K562 (cell line): ENCODE measurements at regions not wholly inside any gene's neighbourhood (a gene's known extent, or its start where the extent isn't known, plus 50 kb on each side); places are given as distances from the start of the nearest gene placed in this dataset.

Source experiments
- ATAC-seq: fragments of 200-7000 bp; cut with Tn5 transposase; 3 replicates; pipeline ENCODE4 v1.9.1; 2020; ENCODE audit warnings: moderate library complexity
- BruUV-seq: library from RNA; stranded (reverse); fragments of 400-500 nt; replicated peaks from 2 replicates; lab custom pipeline; 2021; lab: Mats Ljungman, UMichigan
- CTCF ChIA-PET: fragments of 300-600 bp; formaldehyde crosslinking; extraction: SDS; loops from one replicate; lab custom pipeline; 2021; ENCODE audit warnings: low intra/inter-chr PET ratio; lab: Yijun Ruan, JAX
- POLR2A ChIA-PET: fragments of 300-600, 350-650 bp; sonication (Branson Sonifier 250); formaldehyde crosslinking; extraction: SDS; loops from one replicate; lab custom pipeline; 2021; ENCODE audit warnings: antibody characterized with exemption, inconsistent platforms; lab: Yijun Ruan, JAX
- DNase-seq, 4 experiments: peaks; one replicate each; pipeline versions ENCODE4 v3.0.0 to v3.0.0-alpha.2; 2011 to 2018; ENCODE audit warnings: low spot score in 3 of 4, mixed read lengths in 3 of 4; ENCODE audit errors: extremely low read depth in 1 of 4
- FAIRE-seq: peaks from 2 replicates; lab custom pipeline; 2011; peaks lifted over from hg19 to GRCh38; lab: Jason Lieb, UNC
- H2AFZ ChIP-seq: 2 replicates; pipeline ENCODE4 v1.6.0; 2011; ENCODE audit warnings: low read depth, low read length, control low read depth, inconsistent platforms
- H3K27ac ChIP-seq: fragments of 200-600 bp; 3 replicates; pipeline ENCODE4 v1.8.0; 2011; ENCODE audit warnings: low read depth, mild to moderate bottlenecking, control low read depth, inconsistent platforms, low read length, moderate library complexity, mixed read lengths; ENCODE audit errors: extremely low read depth
- H3K27me3 ChIP-seq, 2 experiments: fragments of 300-600 bp in 1 of 2; 2 replicates in 1 of 2; 3 replicates in 1 of 2; pipeline versions ENCODE4 v1.6.0 to v1.8.0; 2011; ENCODE audit warnings: inconsistent platforms in 2 of 2, low read length in 2 of 2, mild to moderate bottlenecking in 1 of 2, mixed read lengths in 1 of 2, moderate library complexity in 1 of 2; ENCODE audit not compliant: control insufficient read depth in 2 of 2, insufficient read depth in 2 of 2
- H3K36me3 ChIP-seq: fragments of 300-600 bp; 3 replicates; pipeline ENCODE4 v1.8.0; 2011; ENCODE audit warnings: mild to moderate bottlenecking, low read length, inconsistent platforms; ENCODE audit not compliant: control insufficient read depth, insufficient read depth
- H3K4me1 ChIP-seq, 2 experiments: fragments of 200-600 bp in 1 of 2; replicated peaks in 1 of 2; 2 replicates in 1 of 2; 3 replicates in 1 of 2; pipeline versions ENCODE4 v1.5.1 to v1.8.0; 2011; ENCODE audit warnings: inconsistent platforms in 2 of 2, low read length in 2 of 2, mild to moderate bottlenecking in 1 of 2, mixed read lengths in 1 of 2, moderate library complexity in 1 of 2; ENCODE audit not compliant: control insufficient read depth in 2 of 2, insufficient read depth in 2 of 2
- H3K4me2 ChIP-seq: 2 replicates; pipeline ENCODE4 v1.6.1; 2011; ENCODE audit warnings: low read length, control low read depth, inconsistent platforms, mixed read lengths; ENCODE audit not compliant: insufficient read depth
- H3K4me3 ChIP-seq: fragments of 200-600 bp; sonication (generic), shearing (Covaris generic); 2 replicates; pipeline ENCODE4 v1.5.1; 2016; ENCODE audit warnings: control low read depth, inconsistent platforms
- H3K79me2 ChIP-seq: fragments of 200-600 bp; 3 replicates; pipeline ENCODE4 v1.8.0; 2011; ENCODE audit warnings: low read length, inconsistent platforms; ENCODE audit not compliant: control insufficient read depth, insufficient read depth
- H3K9ac ChIP-seq, 2 experiments: 2 replicates each; pipeline versions ENCODE4 v1.6.0 to v1.6.1; 2011; ENCODE audit warnings: low read depth in 2 of 2, low read length in 2 of 2, control low read depth in 1 of 2, inconsistent platforms in 1 of 2, mild to moderate bottlenecking in 1 of 2, mixed read lengths in 1 of 2; ENCODE audit not compliant: insufficient read depth in 1 of 2
- H3K9me1 ChIP-seq: one replicate; pipeline ENCODE4 v1.6.0; 2011; ENCODE audit warnings: inconsistent platforms, mild to moderate bottlenecking, low read length, moderate library complexity; ENCODE audit not compliant: control insufficient read depth, insufficient read depth
- H3K9me3 ChIP-seq: replicated peaks from 2 replicates; pipeline ENCODE4 v1.5.1; 2011; ENCODE audit warnings: low read depth, low read length, inconsistent platforms; ENCODE audit not compliant: control insufficient read depth, insufficient read depth
- H4K20me1 ChIP-seq: replicated peaks from 2 replicates; pipeline ENCODE4 v1.6.1; 2011; ENCODE audit warnings: low read length, inconsistent platforms, mixed read lengths; ENCODE audit not compliant: control insufficient read depth, insufficient read depth
- ETS1 ChIP-seq: conservative IDR thresholded peaks from 2 replicates; pipeline ENCODE4 v1.6.1; 2011; ENCODE audit warnings: low read depth, mild to moderate bottlenecking, low read length; ENCODE audit not compliant: control insufficient read depth
- GABPA ChIP-seq: fragments of 200-800 bp; sonication (Bioruptor generic); conservative IDR thresholded peaks from 2 replicates; pipeline ENCODE4 v1.6.1; 2016; ENCODE audit warnings: low read depth, missing genetic modification characterization, missing compliant biosample characterization
- KLF1 ChIP-seq: fragments of 450-650 bp; IDR thresholded peaks from 2 replicates; pipeline ENCODE4 v1.6.1; 2016; ENCODE audit warnings: missing genetic modification characterization, missing compliant biosample characterization
- MTF1 ChIP-seq: fragments of 250-450 bp; sonication (Bioruptor Pico); IDR thresholded peaks from 2 replicates; pipeline ENCODE4 v1.9.0; 2021; ENCODE audit warnings: moderate library complexity, mild to moderate bottlenecking, inconsistent platforms, borderline replicate concordance
- THAP7 ChIP-seq: fragments of 250-450 bp; sonication (Bioruptor Pico); IDR thresholded peaks from 2 replicates; pipeline ENCODE4 v1.5.0; 2021
- U2AF1 ChIP-seq: fragments of 200-400 bp; formaldehyde crosslinking; optimal IDR thresholded peaks from 2 replicates; pipeline ENCODE3; 2017; ENCODE audit warnings: mild to moderate bottlenecking, low read depth, low read length, moderate library complexity
- ZNF780A ChIP-seq: fragments of 250-450 bp; sonication (Bioruptor Pico); IDR thresholded peaks from 2 replicates; pipeline ENCODE4 v1.5.0; 2021; ENCODE audit warnings: mild to moderate bottlenecking
- ZSCAN29 ChIP-seq: fragments of 450-650 bp; IDR thresholded peaks from 2 replicates; pipeline ENCODE4 v1.6.1; 2017
- WGBS: fragments of 100-300 bp; shearing (Covaris generic); methylation state at CpG from one replicate; pipeline ENCODE4 v1.1.6; 2016; ENCODE audit warnings: low coverage, mixed read lengths; ENCODE audit not compliant: insufficient coverage; ENCODE audit errors: missing lambda C conversion rate; 5-methylcytosine and 5-hydroxymethylcytosine counted together
- in situ Hi-C: fragments of 300-500 bp; cut with MboI; formaldehyde crosslinking; loops from 4 replicates; pipeline ENCODE4 v1.15.0; 2018; ENCODE audit warnings: inconsistent platforms, mixed read lengths
- intact Hi-C: fragments of 100-400 bp; cut with micrococcal nuclease; formaldehyde crosslinking; loops from 2 replicates; pipeline ENCODE4 v1.14.2; 2022

- H2AFZ ChIP-seq, result no peak overlapping the region
- no peak overlapping the region for H3K9ac ChIP-seq
- POLR2A ChIA-PET, result no interaction called here
- DNase-seq (no peak), FAIRE-seq (no peak), ATAC-seq (no peak)
- no peak overlapping the region for H3K4me2 ChIP-seq
- no peaks in the 10 kb centered on the region for H3K36me3 ChIP-seq
- no peak overlapping the region for H3K4me3 ChIP-seq
- BruUV-seq, result no TSS peak
- no peaks in the 10 kb centered on the region for H3K4me1 ChIP-seq
- CTCF ChIA-PET, result no interaction called here
- no peak for TF ChIP-seq THAP7 (CRISPR knock-in tag)
- TF ChIP-seq ETS1, result no peak
- no peak for TF ChIP-seq MTF1 (CRISPR knock-in tag)
- TF ChIP-seq GABPA (tag), result no peak
- no peak for TF ChIP-seq KLF1 (tag)
- no peak for TF ChIP-seq ZNF780A (CRISPR knock-in tag)
- TF ChIP-seq U2AF1, result no peak
- no peak for TF ChIP-seq ZSCAN29
- H3K79me2 ChIP-seq, result no peaks in the 10 kb centered on the region
- 1% methylated on average over 5 of the region's 5 CpGs for WGBS
- H3K9me3 ChIP-seq, result no peaks in the 10 kb centered on the region; the same call in 1 of the 2 replicates
- H4K20me1 ChIP-seq, result no peaks in the 10 kb centered on the region
- H3K9me1 ChIP-seq, result no peaks in the 10 kb centered on the region
- in situ Hi-C loops (no loop called here), intact Hi-C loops (no loop called here)
- H3K27me3 ChIP-seq, result no peaks in the 10 kb centered on the region
- no peak overlapping the region for H3K27ac ChIP-seq
Observed at GRCh38 chr1:177346790-177347359, 176.1 kb downstream of the BRINP2 start.
